Esophagus (tissue), 2 donors: ENCODE measurements at regions not wholly inside any gene's neighbourhood (a gene's known extent, or its start where the extent isn't known, plus 50 kb on each side); places are given as distances from the start of the nearest gene placed in this dataset.
"Not testable (repeated sequence)": the region's sequence is repeated elsewhere in the genome, so short reads cannot be mapped to it uniquely, and the experiment has no call there.

Experiments
- H3K27ac ChIP-seq, 2 donors: one replicate each; pipeline ENCODE4 v1.5.1; 2013; ENCODE audit warnings: low read depth in 2 of 2, mild to moderate bottlenecking in 2 of 2, inconsistent platforms in 1 of 2, low read length in 1 of 2, moderate library complexity in 1 of 2
- H3K27me3 ChIP-seq, 2 donors: one replicate each; pipeline ENCODE4 v1.6.1; 2013; ENCODE audit warnings: low read length in 2 of 2, control low read depth in 1 of 2, mild to moderate bottlenecking in 1 of 2; ENCODE audit not compliant: insufficient read depth in 2 of 2, control insufficient read depth in 1 of 2
- H3K36me3 ChIP-seq, 2 donors: one replicate each; pipeline ENCODE4 v1.6.1; 2013; ENCODE audit warnings: low read length in 1 of 2; ENCODE audit not compliant: control insufficient read depth in 2 of 2, insufficient read depth in 2 of 2
- H3K4me1 ChIP-seq, 2 donors: one replicate each; pipeline ENCODE4 v1.6.1; 2013; ENCODE audit warnings: low read length in 1 of 2; ENCODE audit not compliant: control insufficient read depth in 2 of 2, insufficient read depth in 2 of 2
- H3K4me3 ChIP-seq, 2 donors: one replicate each; pipeline ENCODE4 v1.5.1; 2013; ENCODE audit warnings: low read length in 2 of 2, mild to moderate bottlenecking in 2 of 2, low read depth in 1 of 2, moderate library complexity in 1 of 2
- H3K9me3 ChIP-seq, 2 donors: one replicate each; pipeline ENCODE4 v1.6.1; 2013; ENCODE audit warnings: mild to moderate bottlenecking in 2 of 2, low read depth in 1 of 2, low read length in 1 of 2, moderate library complexity in 1 of 2; ENCODE audit not compliant: control insufficient read depth in 2 of 2, insufficient read depth in 1 of 2
- WGBS, 2 donors: extraction: QIAGEN DNeasy Blood & Tissue Kit; methylation state at CpG; one replicate each; pipeline ENCODE4 v1.1.7; 2013; 5-methylcytosine and 5-hydroxymethylcytosine counted together
- donor health status: healthy with polysubstance abuse.
- donor health status: Bipolar disorder and iron deficiency.

DNA sequence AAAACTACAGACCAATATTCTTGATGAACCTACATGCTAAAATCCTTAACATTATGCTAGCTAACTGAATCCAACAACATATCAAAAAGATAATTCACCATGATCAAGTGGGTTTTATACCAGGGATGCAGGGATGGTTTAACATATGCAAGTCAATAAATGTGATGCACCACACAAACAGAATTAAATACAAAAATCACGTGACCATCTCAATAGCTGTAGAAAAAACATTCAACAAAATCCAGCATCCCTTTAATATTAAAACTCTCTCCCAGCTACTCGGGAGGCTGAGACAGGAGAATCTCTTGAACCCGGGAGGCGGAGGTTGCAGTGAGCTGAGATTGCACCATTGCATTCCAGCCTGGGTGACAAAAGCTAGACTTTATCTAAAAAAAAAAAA lies 1056.8 kb downstream of the TSN start:
- not testable (repeated sequence) for H3K27me3 ChIP-seq, H3K4me1 ChIP-seq, H3K27ac ChIP-seq, H3K4me3 ChIP-seq, H3K9me3 ChIP-seq, H3K36me3 ChIP-seq
- 81 to 82% methylated on average over 4 of the region's 4 CpGs for WGBS, 2 donors

DNA sequence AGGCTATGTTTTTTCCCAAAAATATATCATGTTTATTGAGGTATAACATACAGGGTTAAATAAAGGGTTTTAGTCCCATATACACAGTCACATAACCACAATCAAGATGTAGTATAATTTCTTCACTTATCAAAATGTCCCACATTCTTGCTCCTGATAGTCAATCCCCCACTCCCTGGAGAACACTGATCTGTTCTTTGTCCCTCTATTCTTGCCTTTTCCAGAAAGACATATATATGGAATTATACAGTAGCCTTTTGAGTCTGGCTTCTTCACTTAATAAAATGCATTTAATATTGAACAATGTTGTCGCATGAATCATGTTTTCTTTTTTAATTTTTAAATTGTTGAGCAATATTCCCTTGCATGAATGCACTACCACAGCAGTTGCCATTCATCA lies 1059.7 kb downstream of the TSN start:
- no peaks in the 10 kb centered on the region for H3K4me1 ChIP-seq
- no peak overlapping the region for H3K27ac ChIP-seq

DNA sequence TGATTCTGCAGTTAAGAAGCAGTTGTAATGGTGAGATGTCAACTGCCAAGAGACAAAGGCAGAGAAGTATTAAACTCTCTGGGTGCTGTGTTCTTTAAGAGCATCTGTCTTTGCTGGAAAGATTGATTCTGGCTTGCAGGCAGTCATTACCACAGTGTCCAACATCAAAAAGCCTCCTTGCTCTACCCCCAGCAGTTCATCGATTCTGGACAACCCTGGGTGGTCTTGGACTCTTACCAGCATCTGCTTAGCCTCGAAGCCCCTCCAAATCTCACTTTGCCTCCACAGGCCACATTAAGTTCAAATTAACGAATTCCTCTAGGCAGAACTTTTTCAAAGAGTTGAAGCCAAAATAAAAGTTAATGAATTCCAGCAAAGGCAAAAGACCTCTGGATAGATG lies 1061.4 kb downstream of the TSN start:
- WGBS, 2 donors = 32 to 40% methylated on average over 3 of the region's 3 CpGs
- H3K27me3 ChIP-seq = no peaks in the 10 kb centered on the region
- no peaks in the 10 kb centered on the region for H3K36me3 ChIP-seq
- peaks cover 0 to 2% of the 10 kb centered on the region in 2 donors for H3K9me3 ChIP-seq
- H3K4me3 ChIP-seq = no peak overlapping the region
- no peaks in the 10 kb centered on the region for H3K4me1 ChIP-seq
- H3K27ac ChIP-seq = no peak overlapping the region

More for the DNA sequence above, 1059.7 kb downstream of the TSN start:
- H3K9me3 ChIP-seq = peaks cover 0 to 2% of the 10 kb centered on the region in 2 donors
- no peak overlapping the region for H3K4me3 ChIP-seq
- H3K36me3 ChIP-seq = no peaks in the 10 kb centered on the region
- WGBS, 2 donors = 73 to 85% methylated on average over 1 of the region's 1 CpG
- H3K27me3 ChIP-seq = no peaks in the 10 kb centered on the region

DNA sequence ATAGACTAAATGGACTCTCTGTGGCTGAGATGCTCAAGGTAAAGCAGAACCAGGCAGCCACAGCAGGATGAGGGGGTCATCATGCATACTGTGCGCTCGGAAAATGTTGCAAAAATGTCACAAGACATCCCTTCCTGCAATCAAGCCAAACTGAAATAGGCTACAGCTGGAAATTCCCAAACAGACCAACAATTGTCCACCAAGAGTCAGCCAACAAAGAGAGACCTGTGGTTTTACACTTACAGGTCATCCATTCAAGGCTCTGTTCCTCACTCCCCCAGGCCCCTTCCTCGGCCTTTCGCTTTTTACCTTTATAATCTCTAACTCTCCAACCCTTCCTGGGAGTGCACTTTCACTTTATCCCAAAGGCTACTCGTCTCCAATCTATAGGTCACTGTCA lies 1066.9 kb downstream of the TSN start:
- WGBS, 2 donors = 82 to 84% methylated on average over 5 of the region's 5 CpGs
- Histone ChIP-seq H3K27me3 (no peaks in the 10 kb centered on the region), H3K9me3 (peaks cover 0 to 3% of the 10 kb centered on the region in 2 donors), H3K4me1 (no peaks in the 10 kb centered on the region), H3K27ac (no peak overlapping the region), H3K4me3 (no peak overlapping the region), H3K36me3 (no peaks in the 10 kb centered on the region)

DNA sequence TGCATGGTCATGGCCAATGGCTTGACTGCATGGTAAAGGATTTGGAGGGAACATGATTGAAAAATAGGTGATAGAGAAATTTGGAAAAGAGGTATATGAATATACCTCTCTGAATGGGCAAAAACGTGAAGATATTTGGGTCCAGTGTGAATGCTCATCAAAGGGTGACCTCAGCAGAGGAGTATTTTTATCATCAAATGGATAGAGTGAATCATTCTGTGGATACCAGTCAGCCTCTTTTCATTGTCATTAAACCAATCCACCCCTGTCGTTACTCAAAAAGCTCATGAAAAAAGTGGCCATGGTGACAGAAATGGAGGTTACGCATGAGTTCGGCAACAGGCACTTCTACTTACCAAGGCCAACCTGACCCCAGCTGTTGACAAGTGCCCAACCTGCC lies 1074.7 kb downstream of the TSN start:
- no peak overlapping the region for H3K4me3 ChIP-seq
- H3K4me1 ChIP-seq = no peaks in the 10 kb centered on the region
- no peak overlapping the region for H3K27ac ChIP-seq
- 78 to 83% methylated on average over 4 of the region's 4 CpGs for WGBS, 2 donors
- no peaks in the 10 kb centered on the region for H3K36me3 ChIP-seq
- no peaks in the 10 kb centered on the region for H3K9me3 ChIP-seq
- no peaks in the 10 kb centered on the region for H3K27me3 ChIP-seq

DNA sequence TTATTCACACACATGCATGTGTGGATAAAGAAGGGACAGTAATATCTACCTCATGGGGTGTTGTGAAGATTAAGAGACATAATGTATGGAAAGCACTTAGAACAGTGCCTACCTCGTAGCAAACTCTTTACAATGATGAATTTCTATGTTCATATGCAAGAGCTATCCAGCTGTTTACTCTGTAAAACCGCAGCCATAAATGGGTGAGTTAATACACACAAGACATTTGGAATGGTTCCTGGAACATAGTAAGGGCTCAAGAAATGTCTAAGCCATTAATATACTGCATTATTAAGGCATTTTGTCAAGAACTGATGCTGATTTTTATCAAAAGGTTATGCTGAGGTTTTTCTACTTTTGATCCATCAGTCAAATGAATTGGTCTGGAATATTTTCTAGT lies 1076.2 kb downstream of the TSN start:
- Histone ChIP-seq H3K4me3 (no peak overlapping the region), H3K4me1 (no peaks in the 10 kb centered on the region), H3K36me3 (no peaks in the 10 kb centered on the region), H3K27me3 (no peaks in the 10 kb centered on the region), H3K9me3 (no peaks in the 10 kb centered on the region), H3K27ac (no peak overlapping the region)
- WGBS, 2 donors = 36 to 40% methylated on average over 2 of the region's 2 CpGs

DNA sequence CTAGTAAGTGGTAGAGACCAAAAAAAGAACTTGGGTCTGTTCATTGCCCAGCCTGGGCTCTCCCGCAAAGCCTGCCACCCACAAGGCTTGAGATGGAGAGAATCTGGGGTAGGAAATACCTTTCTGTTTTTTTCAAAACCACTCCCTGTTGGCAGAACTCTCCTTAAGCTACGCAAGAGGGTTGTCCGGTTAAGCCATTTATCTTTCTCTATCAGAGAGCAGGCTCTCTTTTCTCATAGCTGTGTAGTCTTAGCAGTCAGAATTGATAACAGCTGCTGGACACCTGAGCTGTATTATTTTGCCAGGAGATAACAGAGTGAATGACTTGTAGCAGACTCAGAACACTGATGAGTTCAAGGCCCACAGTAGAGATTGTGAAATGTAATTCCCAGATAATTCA lies 1088.1 kb downstream of the TSN start:
- H3K4me1 ChIP-seq = no peaks in the 10 kb centered on the region
- H3K36me3 ChIP-seq = no peaks in the 10 kb centered on the region
- WGBS, 2 donors = 61 to 64% methylated on average over 3 of the region's 3 CpGs
- no peaks in the 10 kb centered on the region for H3K9me3 ChIP-seq
- no peaks in the 10 kb centered on the region for H3K27me3 ChIP-seq
- H3K4me3 ChIP-seq = no peak overlapping the region
- H3K27ac ChIP-seq = no peak overlapping the region

DNA sequence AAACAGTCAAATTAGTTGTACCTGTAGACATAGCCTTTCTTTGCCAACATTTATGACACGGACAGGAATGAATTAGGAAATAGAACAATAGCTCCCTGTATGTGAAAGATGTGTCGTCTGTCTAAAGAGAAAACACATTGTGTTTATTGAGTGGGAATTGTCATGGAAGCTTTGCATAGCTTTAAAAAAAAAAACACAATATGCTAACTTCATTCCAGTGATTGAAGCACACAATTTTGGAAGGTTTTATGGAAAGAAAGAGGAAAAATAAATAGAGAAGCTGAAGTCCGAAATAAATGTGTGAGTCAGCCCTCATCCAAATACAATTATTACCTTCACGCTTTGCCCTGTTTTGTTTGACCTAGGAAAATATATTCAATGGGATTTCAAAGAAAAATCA lies 1095.7 kb downstream of the TSN start:
- H3K27ac ChIP-seq = no peak overlapping the region
- H3K27me3 ChIP-seq = no peaks in the 10 kb centered on the region
- no peaks in the 10 kb centered on the region for H3K36me3 ChIP-seq
- 57 to 59% methylated on average over 4 of the region's 4 CpGs for WGBS, 2 donors
- H3K4me3 ChIP-seq = no peak overlapping the region
- H3K4me1 ChIP-seq = no peaks in the 10 kb centered on the region
- H3K9me3 ChIP-seq = no peaks in the 10 kb centered on the region

DNA sequence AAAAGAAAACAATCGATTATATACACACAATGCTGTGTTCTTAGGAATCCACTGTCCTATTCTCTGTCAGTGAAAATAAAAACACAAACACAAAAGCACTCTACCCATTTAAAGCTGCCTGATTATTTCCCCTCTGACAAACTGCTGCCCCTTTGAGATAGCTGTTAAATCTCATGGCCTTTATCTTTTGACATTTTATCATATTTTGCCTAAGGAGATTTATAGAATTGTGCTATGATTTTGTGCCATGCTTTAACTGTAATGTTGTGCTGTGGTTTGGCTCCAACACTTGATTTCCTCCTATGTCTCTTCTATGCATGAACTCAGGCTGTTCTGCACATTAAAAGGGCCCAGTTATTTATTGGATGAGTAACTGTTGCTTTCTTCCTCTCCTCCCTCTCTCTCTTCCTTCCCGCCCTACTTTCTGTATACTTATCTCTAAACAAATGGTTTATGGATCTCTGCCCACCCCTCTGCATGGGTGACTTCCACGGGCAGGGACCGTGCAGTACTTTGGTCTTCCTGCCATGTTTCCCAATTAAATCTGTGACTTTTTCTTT lies 1096.6 kb downstream of the TSN start:
- no peaks in the 10 kb centered on the region for H3K36me3 ChIP-seq
- 63% methylated on average over 4 of the region's 4 CpGs for WGBS, 2 donors
- H3K4me3 ChIP-seq = no peak overlapping the region
- H3K4me1 ChIP-seq = no peaks in the 10 kb centered on the region
- no peaks in the 10 kb centered on the region for H3K27me3 ChIP-seq
- H3K27ac ChIP-seq = no peak overlapping the region
- H3K9me3 ChIP-seq = no peaks in the 10 kb centered on the region

DNA sequence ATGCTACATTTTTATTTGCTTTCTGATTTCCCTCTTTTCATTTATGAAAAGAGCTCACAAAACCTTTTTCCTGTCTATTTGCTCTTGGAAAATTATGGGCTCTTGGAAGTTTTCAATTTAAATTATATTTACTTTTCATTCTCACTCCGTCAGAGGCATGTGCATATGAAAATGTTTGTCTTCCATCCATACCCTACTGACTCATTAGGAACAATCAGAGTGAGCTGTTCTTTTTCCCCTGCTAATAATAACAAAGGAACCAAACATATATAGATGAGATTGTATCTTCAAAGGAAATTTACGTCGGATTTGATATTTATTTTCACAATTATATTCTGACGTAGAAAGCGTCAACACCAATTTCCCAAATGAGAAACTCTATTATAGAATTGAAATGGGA lies 1101.2 kb downstream of the TSN start:
- Histone ChIP-seq H3K9me3 (peaks cover 0 to 3% of the 10 kb centered on the region in 2 donors), H3K36me3 (no peaks in the 10 kb centered on the region), H3K27me3 (no peaks in the 10 kb centered on the region), H3K4me3 (no peak overlapping the region), H3K27ac (no peak overlapping the region), H3K4me1 (no peaks in the 10 kb centered on the region)
- 70 to 74% methylated on average over 5 of the region's 5 CpGs for WGBS, 2 donors
